ENCODE measurements at regions not wholly inside any gene's neighbourhood (a gene's known extent, or its start where the extent isn't known, plus 50 kb on each side); places are given as distances from the start of the nearest gene placed in this dataset.

DNA sequence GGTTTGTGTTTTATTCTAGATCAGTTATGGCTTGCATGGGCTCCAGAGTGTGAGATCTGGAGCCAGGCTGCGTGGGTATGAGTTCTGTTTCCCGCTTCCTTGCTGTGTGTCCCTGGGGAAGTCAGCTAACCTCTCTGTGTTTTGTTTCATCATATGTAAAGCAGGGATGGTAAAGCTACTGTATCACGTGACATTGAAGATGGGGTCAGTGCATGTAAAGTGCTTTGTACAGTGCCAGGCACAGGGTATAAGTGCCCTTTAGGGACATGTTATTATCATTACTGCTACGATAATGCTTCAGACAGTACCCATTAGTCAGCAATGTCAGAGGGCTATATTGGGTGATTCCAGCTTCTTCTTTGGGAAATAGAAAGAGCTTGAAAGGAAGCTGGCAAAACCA is 186.2 kb downstream of the FOXL1 start:
- H3K27me3 ChIP-seq (replicated peaks; ENCODE audit: insufficient read depth, low read depth, low read length, poor library complexity): peaks cover 78% of the 10 kb centered on the region
- TF ChIP-seq EZH2 (IDR thresholded peaks at IDR 0.05; ENCODE audit: borderline replicate concordance, low read depth, low read length, poor library complexity, severe bottlenecking): no peak
- TF ChIP-seq, protein P1, sequence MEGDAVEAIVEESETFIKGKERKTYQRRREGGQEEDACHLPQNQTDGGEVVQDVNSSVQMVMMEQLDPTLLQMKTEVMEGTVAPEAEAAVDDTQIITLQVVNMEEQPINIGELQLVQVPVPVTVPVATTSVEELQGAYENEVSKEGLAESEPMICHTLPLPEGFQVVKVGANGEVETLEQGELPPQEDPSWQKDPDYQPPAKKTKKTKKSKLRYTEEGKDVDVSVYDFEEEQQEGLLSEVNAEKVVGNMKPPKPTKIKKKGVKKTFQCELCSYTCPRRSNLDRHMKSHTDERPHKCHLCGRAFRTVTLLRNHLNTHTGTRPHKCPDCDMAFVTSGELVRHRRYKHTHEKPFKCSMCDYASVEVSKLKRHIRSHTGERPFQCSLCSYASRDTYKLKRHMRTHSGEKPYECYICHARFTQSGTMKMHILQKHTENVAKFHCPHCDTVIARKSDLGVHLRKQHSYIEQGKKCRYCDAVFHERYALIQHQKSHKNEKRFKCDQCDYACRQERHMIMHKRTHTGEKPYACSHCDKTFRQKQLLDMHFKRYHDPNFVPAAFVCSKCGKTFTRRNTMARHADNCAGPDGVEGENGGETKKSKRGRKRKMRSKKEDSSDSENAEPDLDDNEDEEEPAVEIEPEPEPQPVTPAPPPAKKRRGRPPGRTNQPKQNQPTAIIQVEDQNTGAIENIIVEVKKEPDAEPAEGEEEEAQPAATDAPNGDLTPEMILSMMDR (conservative IDR thresholded peaks at IDR 0.05; ENCODE audit: low read depth, low read length): no peak
- BruUV-seq (replicated peaks): no TSS peak
- H3K4me3 ChIP-seq (ENCODE audit: low read depth, low read length, poor library complexity, severe bottlenecking): no peak overlapping the region
- no peak for DNase-seq (ENCODE audit: low spot score)
- ChIA-PET POLR2A (ENCODE audit: low non-redundant PET) (no interaction called here), CTCF (no interaction called here)
- no peaks in the 10 kb centered on the region for H3K36me3 ChIP-seq (ENCODE audit: insufficient read depth, low read length, poor library complexity, severe bottlenecking)
- H3K4me1 ChIP-seq (ENCODE audit: insufficient read depth, low read length, poor library complexity, severe bottlenecking): peaks cover 4% of the 10 kb centered on the region
- no peaks in the 10 kb centered on the region for H3K9me3 ChIP-seq (ENCODE audit: low read depth, low read length, poor library complexity, severe bottlenecking)
- H3K27ac ChIP-seq (ENCODE audit: low read depth, low read length, poor library complexity, severe bottlenecking): no peak overlapping the region
- intact Hi-C loops (cut with micrococcal nuclease; ENCODE audit: unreplicated experiment): no loop called here

DNA sequence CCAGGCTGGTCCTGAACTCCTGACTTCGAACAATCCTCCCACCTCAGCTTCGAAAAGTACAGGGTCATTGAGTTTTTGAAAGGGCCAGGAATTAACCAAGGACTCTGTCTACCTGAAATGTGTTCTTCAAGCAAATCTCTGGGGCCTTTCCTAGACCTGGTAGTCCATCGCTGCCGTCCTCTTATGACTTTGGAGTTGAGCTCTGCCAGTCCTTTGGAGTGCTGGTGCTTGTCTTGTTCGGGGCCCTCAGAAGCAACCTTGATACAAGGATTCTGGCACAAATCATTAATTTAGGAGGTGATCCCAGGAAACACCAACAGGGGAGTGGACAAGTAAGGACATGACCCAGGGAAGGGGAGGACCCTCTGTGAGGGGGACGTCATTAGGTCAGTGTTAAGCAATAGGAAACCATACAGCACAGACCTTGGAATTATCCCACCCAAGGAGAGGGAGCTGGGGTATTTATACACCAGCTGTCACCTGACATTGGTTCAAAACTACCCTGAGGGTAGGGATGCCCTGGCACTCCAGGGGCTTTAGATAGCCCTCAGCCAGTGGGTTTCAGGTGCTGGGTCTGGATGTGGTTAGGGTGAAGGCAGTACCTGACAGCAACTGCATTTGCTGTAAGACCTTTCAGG is 187.2 kb downstream of the FOXL1 start:
- no peak for DNase-seq (ENCODE audit: low spot score)
- intact Hi-C loops (cut with micrococcal nuclease; ENCODE audit: unreplicated experiment): no loop called here
- TF ChIP-seq, protein P1 (conservative IDR thresholded peaks at IDR 0.05; ENCODE audit: low read depth, low read length): no peak
- no peak for TF ChIP-seq EZH2 (IDR thresholded peaks at IDR 0.05; ENCODE audit: borderline replicate concordance, low read depth, low read length, poor library complexity, severe bottlenecking)
- H3K9me3 ChIP-seq (ENCODE audit: low read depth, low read length, poor library complexity, severe bottlenecking): no peaks in the 10 kb centered on the region
- H3K36me3 ChIP-seq (ENCODE audit: insufficient read depth, low read length, poor library complexity, severe bottlenecking): no peaks in the 10 kb centered on the region
- H3K4me1 ChIP-seq (ENCODE audit: insufficient read depth, low read length, poor library complexity, severe bottlenecking): peaks cover 4% of the 10 kb centered on the region
- no peak overlapping the region for H3K27ac ChIP-seq (ENCODE audit: low read depth, low read length, poor library complexity, severe bottlenecking)
- H3K27me3 ChIP-seq (replicated peaks; ENCODE audit: insufficient read depth, low read depth, low read length, poor library complexity): peaks cover 77% of the 10 kb centered on the region
- H3K4me3 ChIP-seq (ENCODE audit: low read depth, low read length, poor library complexity, severe bottlenecking): no peak overlapping the region
- POLR2A ChIA-PET (ENCODE audit: low non-redundant PET): no interaction called here
- BruUV-seq (replicated peaks): no TSS peak
- CTCF ChIA-PET: no interaction called here

DNA sequence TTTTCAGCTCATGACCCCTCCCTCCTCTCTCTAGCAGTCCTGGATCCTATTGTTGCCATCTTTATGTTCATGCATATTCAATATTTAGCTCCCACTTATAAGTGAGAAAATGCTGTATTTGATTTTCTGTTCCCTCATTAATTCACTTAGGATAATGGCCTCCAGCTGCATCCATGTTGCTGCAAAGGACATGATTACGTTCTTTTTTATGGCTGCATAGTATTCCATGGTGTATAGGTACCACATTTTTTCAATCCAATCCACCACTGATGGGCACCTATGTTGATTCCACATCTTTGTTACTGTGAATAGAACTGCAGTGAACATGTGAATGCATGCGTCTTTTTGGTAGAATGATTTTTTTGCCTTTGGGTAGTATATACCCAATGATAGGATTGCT is 188.4 kb downstream of the FOXL1 start:
- no peaks in the 10 kb centered on the region for H3K9me3 ChIP-seq (ENCODE audit: low read depth, low read length, poor library complexity, severe bottlenecking)
- H3K4me3 ChIP-seq (ENCODE audit: low read depth, low read length, poor library complexity, severe bottlenecking): no peak overlapping the region
- ChIA-PET CTCF (no interaction called here), POLR2A (ENCODE audit: low non-redundant PET) (no interaction called here)
- no peaks in the 10 kb centered on the region for H3K36me3 ChIP-seq (ENCODE audit: insufficient read depth, low read length, poor library complexity, severe bottlenecking)
- peaks cover 1% of the 10 kb centered on the region for H3K4me1 ChIP-seq (ENCODE audit: insufficient read depth, low read length, poor library complexity, severe bottlenecking)
- intact Hi-C loops (cut with micrococcal nuclease; ENCODE audit: unreplicated experiment): no loop called here
- no TSS peak for BruUV-seq (replicated peaks)
- peaks cover 73% of the 10 kb centered on the region for H3K27me3 ChIP-seq (replicated peaks; ENCODE audit: insufficient read depth, low read depth, low read length, poor library complexity)
- no peak overlapping the region for H3K27ac ChIP-seq (ENCODE audit: low read depth, low read length, poor library complexity, severe bottlenecking)
- no peak for DNase-seq (ENCODE audit: low spot score)
- TF ChIP-seq EZH2 (IDR thresholded peaks at IDR 0.05; ENCODE audit: borderline replicate concordance, low read depth, low read length, poor library complexity, severe bottlenecking): no peak
- TF ChIP-seq, protein P1 (conservative IDR thresholded peaks at IDR 0.05; ENCODE audit: low read depth, low read length): no peak
